ENCODE measurements at regions not wholly inside any gene's neighbourhood (a gene's known extent, or its start where the extent isn't known, plus 50 kb on each side); places are given as distances from the start of the nearest gene placed in this dataset.

GRCh38 chr4:148770377-148770776 lies 328.2 kb upstream of the NR3C2 start:
- no peak for FAIRE-seq
- TF ChIP-seq TAF1 (IDR thresholded peaks at IDR 0.05; ENCODE audit: low read depth, low read length) (no peak), SPI1 (IDR thresholded peaks at IDR 0.05; ENCODE audit: low read depth, low read length) (no peak), POLR2AphosphoS5 (IDR thresholded peaks at IDR 0.05; ENCODE audit: low read depth, low read length) (no peak), POLR2A (IDR thresholded peaks at IDR 0.05; ENCODE audit: low read depth, low read length) (no peak), PAX5 (IDR thresholded peaks at IDR 0.05; ENCODE audit: insufficient read depth, low read length, severe bottlenecking) (no peak), POU2F2 (IDR thresholded peaks at IDR 0.05; ENCODE audit: low read depth, low read length) (no peak)

GRCh38 chr4:148764720-148765119 lies 322.5 kb upstream of the NR3C2 start:
- DNase-seq (ENCODE audit: insufficient read length, low spot score), result no peak
- TF ChIP-seq POLR2AphosphoS5 (IDR thresholded peaks at IDR 0.05; ENCODE audit: low read depth, low read length) (no peak), SPI1 (IDR thresholded peaks at IDR 0.05; ENCODE audit: low read depth, low read length) (no peak), PAX5 (IDR thresholded peaks at IDR 0.05; ENCODE audit: insufficient read depth, low read length, severe bottlenecking) (no peak), POLR2A (IDR thresholded peaks at IDR 0.05; ENCODE audit: low read depth, low read length) (no peak), POU2F2 (IDR thresholded peaks at IDR 0.05; ENCODE audit: low read depth, low read length) (no peak), TAF1 (IDR thresholded peaks at IDR 0.05; ENCODE audit: low read depth, low read length) (no peak)
- FAIRE-seq, result no peak

More at GRCh38 chr4:148770377-148770776, 328.2 kb upstream of the NR3C2 start:
- DNase-seq (ENCODE audit: insufficient read length, low spot score), result no peak

- DNase-seq (ENCODE audit: insufficient read length, low spot score) (no peak), FAIRE-seq (no peak)
- TF ChIP-seq TAF1 (IDR thresholded peaks at IDR 0.05; ENCODE audit: low read depth, low read length), result no peak
- TF ChIP-seq SPI1 (IDR thresholded peaks at IDR 0.05; ENCODE audit: low read depth, low read length), result no peak
- TF ChIP-seq PAX5 (IDR thresholded peaks at IDR 0.05; ENCODE audit: insufficient read depth, low read length, severe bottlenecking), result no peak
- no peak for TF ChIP-seq POU2F2 (IDR thresholded peaks at IDR 0.05; ENCODE audit: low read depth, low read length)
- TF ChIP-seq POLR2A (IDR thresholded peaks at IDR 0.05; ENCODE audit: low read depth, low read length), result no peak
- TF ChIP-seq POLR2AphosphoS5 (IDR thresholded peaks at IDR 0.05; ENCODE audit: low read depth, low read length), result no peak
Measured at GRCh38 chr4:148757171-148757570, 315.0 kb upstream of the NR3C2 start.

GRCh38 chr4:148749403-148749802 lies 307.2 kb upstream of the NR3C2 start:
- FAIRE-seq, result no peak
- DNase-seq (ENCODE audit: insufficient read length, low spot score), result no peak

DNA sequence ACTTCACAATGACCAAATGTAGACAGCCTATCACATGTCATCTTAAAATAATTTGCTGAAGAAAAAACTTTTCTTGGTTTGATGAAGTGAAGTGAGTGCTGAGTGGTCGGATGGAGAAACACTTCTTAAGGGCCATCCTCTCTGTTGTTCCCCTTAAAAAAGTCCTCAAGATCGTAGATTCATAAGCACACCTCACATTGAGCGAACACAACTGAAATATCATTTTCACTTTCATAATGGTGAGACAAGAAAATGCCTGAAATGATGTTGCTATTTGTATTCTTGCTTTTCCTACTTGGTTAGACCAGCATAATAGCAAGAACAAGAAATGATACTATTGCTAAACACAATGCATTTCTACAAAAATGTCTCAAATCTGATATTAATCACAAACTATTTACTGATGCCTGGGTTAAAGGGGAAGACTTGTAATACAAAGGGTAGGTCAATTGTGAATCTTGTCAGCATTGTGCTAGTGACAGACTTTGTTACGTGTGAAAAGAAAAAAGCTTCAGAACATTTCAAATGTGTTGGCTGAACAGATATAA lies 305.6 kb upstream of the NR3C2 start:
- no peak for TF ChIP-seq PAX5 (IDR thresholded peaks at IDR 0.05; ENCODE audit: insufficient read depth, low read length, severe bottlenecking)
- no peak for TF ChIP-seq POLR2A (IDR thresholded peaks at IDR 0.05; ENCODE audit: low read depth, low read length)
- no peak for TF ChIP-seq POU2F2 (IDR thresholded peaks at IDR 0.05; ENCODE audit: low read depth, low read length)
- no peak for TF ChIP-seq POLR2AphosphoS5 (IDR thresholded peaks at IDR 0.05; ENCODE audit: low read depth, low read length)
- TF ChIP-seq SPI1 (IDR thresholded peaks at IDR 0.05; ENCODE audit: low read depth, low read length), result no peak
- TF ChIP-seq TAF1 (IDR thresholded peaks at IDR 0.05; ENCODE audit: low read depth, low read length), result no peak
- no peak for FAIRE-seq
- no peak for DNase-seq (ENCODE audit: insufficient read length, low spot score)

More at GRCh38 chr4:148749403-148749802, 307.2 kb upstream of the NR3C2 start:
- TF ChIP-seq PAX5 (IDR thresholded peaks at IDR 0.05; ENCODE audit: insufficient read depth, low read length, severe bottlenecking), result no peak
- no peak for TF ChIP-seq POLR2A (IDR thresholded peaks at IDR 0.05; ENCODE audit: low read depth, low read length)
- TF ChIP-seq POLR2AphosphoS5 (IDR thresholded peaks at IDR 0.05; ENCODE audit: low read depth, low read length), result no peak
- TF ChIP-seq SPI1 (IDR thresholded peaks at IDR 0.05; ENCODE audit: low read depth, low read length), result no peak
- TF ChIP-seq TAF1 (IDR thresholded peaks at IDR 0.05; ENCODE audit: low read depth, low read length), result no peak

GRCh38 chr4:148740701-148741100 lies 298.5 kb upstream of the NR3C2 start:
- DNase-seq (ENCODE audit: insufficient read length, low spot score), result no peak
- TF ChIP-seq PAX5 (IDR thresholded peaks at IDR 0.05; ENCODE audit: insufficient read depth, low read length, severe bottlenecking) (no peak), POU2F2 (IDR thresholded peaks at IDR 0.05; ENCODE audit: low read depth, low read length) (no peak), TAF1 (IDR thresholded peaks at IDR 0.05; ENCODE audit: low read depth, low read length) (no peak), SPI1 (IDR thresholded peaks at IDR 0.05; ENCODE audit: low read depth, low read length) (no peak), POLR2AphosphoS5 (IDR thresholded peaks at IDR 0.05; ENCODE audit: low read depth, low read length) (no peak), POLR2A (IDR thresholded peaks at IDR 0.05; ENCODE audit: low read depth, low read length) (no peak)
- no peak for FAIRE-seq

GRCh38 chr4:148737061-148737770 lies 295.0 kb upstream of the NR3C2 start:
- DNase-seq (ENCODE audit: insufficient read length, low spot score), result no peak
- no peak for TF ChIP-seq PAX5 (IDR thresholded peaks at IDR 0.05; ENCODE audit: insufficient read depth, low read length, severe bottlenecking)
- TF ChIP-seq TAF1 (IDR thresholded peaks at IDR 0.05; ENCODE audit: low read depth, low read length), result no peak
- no peak for TF ChIP-seq POLR2A (IDR thresholded peaks at IDR 0.05; ENCODE audit: low read depth, low read length)
- no peak for TF ChIP-seq SPI1 (IDR thresholded peaks at IDR 0.05; ENCODE audit: low read depth, low read length)
- no peak for TF ChIP-seq POLR2AphosphoS5 (IDR thresholded peaks at IDR 0.05; ENCODE audit: low read depth, low read length)
- TF ChIP-seq POU2F2 (IDR thresholded peaks at IDR 0.05; ENCODE audit: low read depth, low read length), result no peak
- no peak for FAIRE-seq

DNA sequence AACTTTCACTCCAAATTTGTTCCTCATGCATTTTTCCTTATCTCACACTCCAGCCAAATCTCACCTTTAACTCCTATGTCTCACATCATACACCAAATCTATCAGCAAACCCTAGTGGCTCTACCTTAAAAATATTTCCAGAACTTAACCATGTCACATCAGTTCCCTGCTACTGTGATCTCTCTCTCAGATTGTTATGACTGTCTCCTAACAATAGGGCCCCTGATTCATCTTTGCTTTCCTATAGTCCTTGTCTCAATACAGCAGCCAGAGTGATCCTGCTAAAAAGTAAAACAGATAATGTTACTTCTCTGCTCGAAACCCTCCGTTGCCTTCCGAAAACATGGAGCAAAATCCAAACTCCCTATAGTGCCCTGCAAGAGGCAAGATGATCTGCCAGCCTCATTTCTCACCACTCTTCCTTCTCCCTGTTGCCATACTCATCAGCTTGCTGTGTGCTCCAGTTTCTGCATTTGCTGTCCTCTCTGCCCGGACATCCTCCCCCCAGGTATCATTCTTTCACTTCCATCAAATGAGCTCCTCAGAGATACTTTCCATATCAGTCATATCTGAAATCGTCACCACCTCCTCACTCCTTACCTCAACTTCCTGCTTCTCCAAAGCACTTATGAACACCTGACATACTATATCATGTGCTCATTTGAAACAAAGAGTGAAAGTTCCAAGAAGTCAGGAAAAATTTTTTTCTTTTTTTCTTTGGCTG lies 293.4 kb upstream of the NR3C2 start:
- TF ChIP-seq POLR2A (IDR thresholded peaks at IDR 0.05; ENCODE audit: low read depth, low read length), result no peak
- TF ChIP-seq SPI1 (IDR thresholded peaks at IDR 0.05; ENCODE audit: low read depth, low read length), result no peak
- TF ChIP-seq PAX5 (IDR thresholded peaks at IDR 0.05; ENCODE audit: insufficient read depth, low read length, severe bottlenecking), result no peak
- no peak for TF ChIP-seq POU2F2 (IDR thresholded peaks at IDR 0.05; ENCODE audit: low read depth, low read length)
- no peak for TF ChIP-seq POLR2AphosphoS5 (IDR thresholded peaks at IDR 0.05; ENCODE audit: low read depth, low read length)
- TF ChIP-seq TAF1 (IDR thresholded peaks at IDR 0.05; ENCODE audit: low read depth, low read length), result no peak
- no peak for FAIRE-seq
- no peak for DNase-seq (ENCODE audit: insufficient read length, low spot score)

DNA sequence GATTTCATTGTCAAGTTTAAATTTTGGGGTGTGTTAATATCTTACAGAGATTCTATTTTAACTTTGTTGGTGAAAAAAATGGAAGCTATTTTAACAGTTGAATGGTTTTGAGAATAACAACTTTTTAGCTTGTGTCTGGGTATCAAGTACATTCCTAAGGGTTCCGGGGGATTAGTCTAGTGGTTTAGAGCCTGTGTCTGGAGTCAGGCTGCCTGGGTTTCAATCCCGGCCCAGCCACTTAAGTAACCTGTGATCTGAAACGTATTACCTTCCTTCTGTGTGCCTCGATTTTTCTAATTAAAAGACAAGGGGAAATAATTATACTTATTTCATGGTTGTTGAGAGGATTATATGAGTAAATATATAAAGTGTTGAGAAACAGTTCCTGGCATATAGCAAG lies 288.6 kb upstream of the NR3C2 start:
- no peak for FAIRE-seq
- TF ChIP-seq POLR2A (IDR thresholded peaks at IDR 0.05; ENCODE audit: low read depth, low read length) (no peak), TAF1 (IDR thresholded peaks at IDR 0.05; ENCODE audit: low read depth, low read length) (no peak), POLR2AphosphoS5 (IDR thresholded peaks at IDR 0.05; ENCODE audit: low read depth, low read length) (no peak), PAX5 (IDR thresholded peaks at IDR 0.05; ENCODE audit: insufficient read depth, low read length, severe bottlenecking) (no peak), SPI1 (IDR thresholded peaks at IDR 0.05; ENCODE audit: low read depth, low read length) (no peak), POU2F2 (IDR thresholded peaks at IDR 0.05; ENCODE audit: low read depth, low read length) (no peak)
- no peak for DNase-seq (ENCODE audit: insufficient read length, low spot score)
